Neural crest cell (in vitro differentiated cells): ENCODE measurements at regions not wholly inside any gene's neighbourhood (a gene's known extent, or its start where the extent isn't known, plus 50 kb on each side); places are given as distances from the start of the nearest gene placed in this dataset.
"Not testable (repeated sequence)": the region's sequence is repeated elsewhere in the genome, so short reads cannot be mapped to it uniquely, and the experiment has no call there.

ENCODE experiments used
- DNase-seq: peaks from one replicate; pipeline ENCODE4 v3.0.0; 2021; ENCODE audit warnings: low read depth, mixed read lengths, low spot score
- H3K27ac Mint-ChIP-seq: one replicate; pipeline ENCODE4 v1.8.0; 2021; ENCODE audit warnings: mild to moderate bottlenecking, mixed read lengths; ENCODE audit not compliant: unreplicated experiment
- H3K27me3 Mint-ChIP-seq: 2 replicates; pipeline ENCODE4 v1.8.0; 2021; ENCODE audit warnings: low read depth, mild to moderate bottlenecking, mixed read lengths
- H3K36me3 Mint-ChIP-seq: 2 replicates; pipeline ENCODE4 v1.8.0; 2021; ENCODE audit warnings: low read depth, mild to moderate bottlenecking, mixed read lengths
- H3K4me1 Mint-ChIP-seq: 2 replicates; pipeline ENCODE4 v1.8.0; 2021; ENCODE audit warnings: mixed read lengths
- H3K4me3 Mint-ChIP-seq: one replicate; pipeline ENCODE4 v1.8.0; 2021; ENCODE audit warnings: mild to moderate bottlenecking, mixed read lengths
- H3K9me3 Mint-ChIP-seq: 2 replicates; pipeline ENCODE4 v1.8.0; 2021; ENCODE audit warnings: mixed read lengths
- CTCF ChIP-seq: fragments of 200-600 bp; sonication (generic); conservative IDR thresholded peaks from 2 replicates; pipeline ENCODE4 v1.5.0; 2021; ENCODE audit warnings: antibody characterized with exemption, mild to moderate bottlenecking

DNA sequence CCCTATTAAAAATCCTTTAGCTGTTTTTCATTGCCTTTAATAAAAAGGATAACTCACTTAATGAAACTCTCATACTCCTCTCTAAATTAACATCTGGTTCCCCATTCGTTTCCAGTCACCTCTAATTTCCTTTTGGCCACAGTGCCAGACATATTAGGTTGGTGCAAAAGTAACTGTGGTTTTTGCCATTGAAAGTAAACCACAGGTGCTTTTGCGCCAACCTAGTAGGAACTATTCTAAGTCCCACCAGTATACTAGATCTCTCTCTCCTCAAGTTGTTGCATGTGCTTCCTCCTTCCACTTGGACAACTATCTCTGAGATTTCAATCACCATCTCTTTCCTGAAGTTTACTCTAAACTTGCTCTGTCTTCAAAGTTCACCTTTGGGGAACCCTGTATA is 961.1 kb downstream of the TBC1D32 start:
- Mint-ChIP-seq H3K9me3 (no peaks in the 10 kb centered on the region), H3K4me1 (no peaks in the 10 kb centered on the region), H3K36me3 (no peaks in the 10 kb centered on the region), H3K27me3 (peaks cover 4% of the 10 kb centered on the region), H3K27ac (no peak overlapping the region), H3K4me3 (no peak overlapping the region)
- no peak for DNase-seq
- no peak for TF ChIP-seq CTCF

DNA sequence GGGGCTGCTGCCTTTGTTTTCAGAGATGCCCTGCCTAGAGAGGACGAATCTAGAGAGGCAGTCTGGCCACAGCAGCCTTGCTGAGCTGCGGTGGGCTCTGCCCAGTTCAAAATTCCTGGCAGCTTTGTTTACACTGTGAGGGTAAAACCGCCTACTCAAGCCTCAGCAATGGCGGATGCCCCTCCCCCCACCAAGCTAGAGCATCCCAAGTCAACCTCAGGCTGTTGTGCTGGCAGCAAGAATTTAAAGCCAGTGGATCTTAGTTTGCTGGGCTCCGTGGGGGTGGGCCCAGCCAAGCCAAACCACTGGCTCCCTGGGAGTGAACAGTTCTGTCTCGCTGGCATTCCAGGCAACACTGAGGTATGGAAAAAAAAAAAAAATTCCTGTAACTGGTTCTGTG is 970.9 kb downstream of the TBC1D32 start:
- no peak overlapping the region for H3K4me3 Mint-ChIP-seq
- H3K27me3 Mint-ChIP-seq = no peaks in the 10 kb centered on the region
- H3K36me3 Mint-ChIP-seq = peaks cover 4% of the 10 kb centered on the region
- no peaks in the 10 kb centered on the region for H3K4me1 Mint-ChIP-seq
- H3K9me3 Mint-ChIP-seq = peaks cover 9% of the 10 kb centered on the region
- no peak overlapping the region for H3K27ac Mint-ChIP-seq
- TF ChIP-seq CTCF = no peak
- DNase-seq = peak; percentile 1

- DNase-seq, H3K27ac Mint-ChIP-seq: not testable (repeated sequence)
These were observed 975.7 kb downstream of the TBC1D32 start for GRCh38 chr6:120358535-120358934.

DNA sequence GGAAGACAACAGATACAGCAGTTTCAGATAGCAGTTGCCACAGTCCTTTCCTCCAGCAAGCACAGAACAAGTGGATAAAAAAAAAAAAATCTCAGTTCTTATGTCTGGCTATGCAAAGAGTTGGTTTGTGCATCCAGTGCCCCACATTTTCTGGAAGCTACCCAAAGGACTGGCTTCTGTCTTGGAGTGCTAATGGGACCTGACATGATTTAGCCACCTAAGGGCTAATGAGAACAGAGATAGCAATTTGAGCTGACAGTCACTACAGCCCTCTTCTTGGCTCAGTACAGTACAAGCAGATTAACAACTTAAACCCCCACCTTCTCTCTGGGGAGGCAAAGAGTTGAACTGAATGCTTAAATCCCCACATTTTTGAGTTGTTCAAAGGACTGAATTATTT is 976.8 kb downstream of the TBC1D32 start:
- Mint-ChIP-seq H3K9me3 (peaks cover 11% of the 10 kb centered on the region), H3K27ac (no peak overlapping the region), H3K36me3 (peaks cover 4% of the 10 kb centered on the region), H3K27me3 (no peaks in the 10 kb centered on the region), H3K4me3 (no peak overlapping the region), H3K4me1 (no peaks in the 10 kb centered on the region)
- DNase-seq = no peak
- no peak for TF ChIP-seq CTCF

More at GRCh38 chr6:120358535-120358934, 975.7 kb downstream of the TBC1D32 start:
- peaks cover 11% of the 10 kb centered on the region for H3K9me3 Mint-ChIP-seq
- not testable (repeated sequence) for H3K4me1 Mint-ChIP-seq, H3K27me3 Mint-ChIP-seq, H3K36me3 Mint-ChIP-seq, H3K4me3 Mint-ChIP-seq

DNA sequence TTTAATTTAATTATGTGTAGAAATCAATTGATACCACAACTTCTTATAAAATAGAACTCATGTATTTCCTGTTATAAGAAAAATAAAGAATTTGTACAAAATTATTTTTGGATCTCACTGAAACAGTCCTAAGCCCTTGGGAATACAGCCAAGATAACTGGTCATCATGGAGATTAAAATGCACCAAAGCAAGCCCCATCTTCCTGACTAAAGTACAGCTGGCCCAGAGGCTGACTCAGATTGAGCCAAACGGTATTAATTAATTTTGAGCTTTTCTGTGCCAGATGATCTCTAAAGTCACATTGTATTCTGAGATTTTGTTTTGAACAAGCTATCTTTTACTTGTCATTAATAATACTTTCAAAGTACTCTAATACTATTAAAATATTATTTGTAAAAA is 978.5 kb downstream of the TBC1D32 start:
- DNase-seq = no peak
- no peak overlapping the region for H3K27ac Mint-ChIP-seq
- H3K9me3 Mint-ChIP-seq = peaks cover 9% of the 10 kb centered on the region
- no peak overlapping the region for H3K4me3 Mint-ChIP-seq
- no peaks in the 10 kb centered on the region for H3K27me3 Mint-ChIP-seq
- H3K36me3 Mint-ChIP-seq = peaks cover 4% of the 10 kb centered on the region
- H3K4me1 Mint-ChIP-seq = no peaks in the 10 kb centered on the region
- TF ChIP-seq CTCF = no peak

GRCh38 chr6:120354452-120355098 is 979.7 kb downstream of the TBC1D32 start:
- Mint-ChIP-seq H3K4me3 (no peak overlapping the region), H3K27me3 (no peaks in the 10 kb centered on the region), H3K4me1 (no peaks in the 10 kb centered on the region), H3K36me3 (peaks cover 4% of the 10 kb centered on the region), H3K27ac (no peak overlapping the region), H3K9me3 (peaks cover 7% of the 10 kb centered on the region)
- DNase-seq = no peak
- no peak for TF ChIP-seq CTCF
